ENCODE measurements at regions not wholly inside any gene's neighbourhood (a gene's known extent, or its start where the extent isn't known, plus 50 kb on each side); places are given as distances from the start of the nearest gene placed in this dataset.
"Not testable (repeated sequence)": the region's sequence is repeated elsewhere in the genome, so short reads cannot be mapped to it uniquely, and the experiment has no call there.

- DNase-seq, result no peak
Measured at GRCh38 chr5:172525307-172525995, 71.1 kb upstream of the SH3PXD2B start.

GRCh38 chr5:172524573-172525021 lies 70.3 kb upstream of the SH3PXD2B start:
- DNase-seq, result peak; percentile 21

GRCh38 chr5:172523146-172523745 lies 68.9 kb upstream of the SH3PXD2B start:
- DNase-seq, result peak; percentile 28

- no peak for DNase-seq
Measured at GRCh38 chr5:172521338-172521932, 67.1 kb upstream of the SH3PXD2B start.

GRCh38 chr5:172511952-172512351 lies 57.6 kb upstream of the SH3PXD2B start:
- no peak for DNase-seq

- DNase-seq, result peak; percentile 37
Measured at GRCh38 chr5:172509405-172509781, 55.1 kb upstream of the SH3PXD2B start.

- peak; percentile 16 for DNase-seq
Measured at GRCh38 chr5:172508471-172509404, 54.4 kb upstream of the SH3PXD2B start.

- not testable (repeated sequence) for DNase-seq
Measured at GRCh38 chr5:172507485-172507884, 53.2 kb upstream of the SH3PXD2B start.

- DNase-seq, result peak; percentile 28
Measured at GRCh38 chr5:172506921-172507320, 52.6 kb upstream of the SH3PXD2B start.

- peak; percentile 33 for DNase-seq
Measured at GRCh38 chr5:172506251-172506650, 51.9 kb upstream of the SH3PXD2B start.

GRCh38 chr5:172505845-172506244 lies 51.5 kb upstream of the SH3PXD2B start:
- peak; percentile 21 for DNase-seq

- DNase-seq, result peak; percentile 5
Measured at GRCh38 chr5:172505403-172505759, 51.1 kb upstream of the SH3PXD2B start.

GRCh38 chr5:172504701-172505402 lies 50.5 kb upstream of the SH3PXD2B start:
- DNase-seq, result peak; percentile 31

GRCh38 chr5:172503925-172504700 lies 49.8 kb upstream of the SH3PXD2B start:
- DNase-seq, result peak; percentile 60
